ENCODE measurements at regions not wholly inside any gene's neighbourhood (a gene's known extent, or its start where the extent isn't known, plus 50 kb on each side); places are given as distances from the start of the nearest gene placed in this dataset.

GRCh38 chr2:7480431-7480830 is 563.2 kb downstream of the RNF144A start:
- no peak overlapping the region for H3K4me3 ChIP-seq (ENCODE audit: low read depth, low read length)
- TF ChIP-seq POLR2A (IDR thresholded peaks at IDR 0.05; ENCODE audit: extremely low read depth, insufficient read length), result no peak
- TF ChIP-seq MYC (IDR thresholded peaks at IDR 0.05; ENCODE audit: low read depth, low read length), result no peak
- no peak for TF ChIP-seq CTCF (IDR thresholded peaks at IDR 0.05; ENCODE audit: low read depth, low read length)
- TF ChIP-seq MAX (IDR thresholded peaks at IDR 0.05; ENCODE audit: low read depth, low read length), result no peak
- no peak for DNase-seq (ENCODE audit: low read depth)

- no peak overlapping the region for H3K4me3 ChIP-seq (ENCODE audit: low read depth, low read length)
- TF ChIP-seq CTCF (IDR thresholded peaks at IDR 0.05; ENCODE audit: low read depth, low read length), result no peak
- TF ChIP-seq MYC (IDR thresholded peaks at IDR 0.05; ENCODE audit: low read depth, low read length), result no peak
- no peak for TF ChIP-seq MAX (IDR thresholded peaks at IDR 0.05; ENCODE audit: low read depth, low read length)
- no peak for TF ChIP-seq POLR2A (IDR thresholded peaks at IDR 0.05; ENCODE audit: extremely low read depth, insufficient read length)
- no peak for DNase-seq (ENCODE audit: low read depth)
Observed at GRCh38 chr2:7490672-7491071, 573.5 kb downstream of the RNF144A start.

- no peak overlapping the region for H3K4me3 ChIP-seq (ENCODE audit: low read depth, low read length)
- TF ChIP-seq MYC (IDR thresholded peaks at IDR 0.05; ENCODE audit: low read depth, low read length) (no peak), CTCF (IDR thresholded peaks at IDR 0.05; ENCODE audit: low read depth, low read length) (no peak), MAX (IDR thresholded peaks at IDR 0.05; ENCODE audit: low read depth, low read length) (no peak), POLR2A (IDR thresholded peaks at IDR 0.05; ENCODE audit: extremely low read depth, insufficient read length) (no peak)
- no peak for DNase-seq (ENCODE audit: low read depth)
Observed at GRCh38 chr2:7492719-7493118, 575.5 kb downstream of the RNF144A start.

- no peak for DNase-seq (ENCODE audit: low read depth)
- TF ChIP-seq MYC (IDR thresholded peaks at IDR 0.05; ENCODE audit: low read depth, low read length) (no peak), CTCF (IDR thresholded peaks at IDR 0.05; ENCODE audit: low read depth, low read length) (no peak), MAX (IDR thresholded peaks at IDR 0.05; ENCODE audit: low read depth, low read length) (no peak), POLR2A (IDR thresholded peaks at IDR 0.05; ENCODE audit: extremely low read depth, insufficient read length) (no peak)
- H3K4me3 ChIP-seq (ENCODE audit: low read depth, low read length), result no peak overlapping the region
Observed at GRCh38 chr2:7497178-7497577, 580.0 kb downstream of the RNF144A start.

GRCh38 chr2:7499018-7499417 is 581.8 kb downstream of the RNF144A start:
- no peak for TF ChIP-seq MYC (IDR thresholded peaks at IDR 0.05; ENCODE audit: low read depth, low read length)
- TF ChIP-seq CTCF (IDR thresholded peaks at IDR 0.05; ENCODE audit: low read depth, low read length), result no peak
- no peak for TF ChIP-seq POLR2A (IDR thresholded peaks at IDR 0.05; ENCODE audit: extremely low read depth, insufficient read length)
- TF ChIP-seq MAX (IDR thresholded peaks at IDR 0.05; ENCODE audit: low read depth, low read length), result no peak
- H3K4me3 ChIP-seq (ENCODE audit: low read depth, low read length), result no peak overlapping the region
- no peak for DNase-seq (ENCODE audit: low read depth)

GRCh38 chr2:7502336-7502735 is 585.1 kb downstream of the RNF144A start:
- DNase-seq (ENCODE audit: low read depth), result no peak
- no peak for TF ChIP-seq MAX (IDR thresholded peaks at IDR 0.05; ENCODE audit: low read depth, low read length)
- TF ChIP-seq POLR2A (IDR thresholded peaks at IDR 0.05; ENCODE audit: extremely low read depth, insufficient read length), result no peak
- no peak for TF ChIP-seq CTCF (IDR thresholded peaks at IDR 0.05; ENCODE audit: low read depth, low read length)
- TF ChIP-seq MYC (IDR thresholded peaks at IDR 0.05; ENCODE audit: low read depth, low read length), result no peak
- no peak overlapping the region for H3K4me3 ChIP-seq (ENCODE audit: low read depth, low read length)

Data from NB4 (cell line).